NOMO-1 treated with dmso at 0.1 percent for 144 hours (cell line): ENCODE measurements at regions not wholly inside any gene's neighbourhood (a gene's known extent, or its start where the extent isn't known, plus 50 kb on each side); places are given as distances from the start of the nearest gene placed in this dataset.

ENCODE experiments used
- DNase-seq: peaks from one replicate; lab custom pipeline; 2025; ENCODE audit not compliant: unreplicated experiment; lab: John Stamatoyannopoulos, UW

DNA sequence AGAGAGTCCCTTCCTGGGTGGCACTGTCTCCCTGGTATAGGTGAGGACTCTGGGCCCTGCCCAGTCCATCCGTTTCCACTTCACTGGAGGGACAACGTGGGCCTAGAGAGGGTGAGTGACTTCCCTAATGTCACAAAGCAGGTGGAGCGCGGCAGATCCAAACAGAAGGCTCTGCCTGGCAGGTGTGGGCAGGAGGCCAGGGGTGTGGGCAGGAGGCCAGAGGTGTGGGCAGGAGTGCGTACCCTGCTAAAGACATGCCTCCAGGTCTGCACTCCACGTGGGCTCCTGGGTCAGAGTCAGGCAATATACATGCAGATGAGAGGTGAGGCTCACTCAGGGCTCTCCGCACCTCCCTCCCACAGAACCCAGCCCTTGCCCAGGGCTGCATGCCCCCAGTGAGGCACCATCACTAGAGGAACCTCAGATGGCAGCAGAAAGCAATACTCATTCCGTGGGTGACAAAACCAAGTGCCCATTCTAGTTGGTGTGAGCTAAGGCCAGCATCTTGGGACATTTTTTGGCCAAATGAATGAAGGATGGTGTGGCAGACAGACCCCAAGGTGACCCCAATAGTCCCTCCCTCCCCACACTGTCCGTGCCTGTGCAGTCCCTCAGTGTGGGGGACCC lies 271.6 kb upstream of the RTL1 start:
- DNase-seq, result no peak

DNA sequence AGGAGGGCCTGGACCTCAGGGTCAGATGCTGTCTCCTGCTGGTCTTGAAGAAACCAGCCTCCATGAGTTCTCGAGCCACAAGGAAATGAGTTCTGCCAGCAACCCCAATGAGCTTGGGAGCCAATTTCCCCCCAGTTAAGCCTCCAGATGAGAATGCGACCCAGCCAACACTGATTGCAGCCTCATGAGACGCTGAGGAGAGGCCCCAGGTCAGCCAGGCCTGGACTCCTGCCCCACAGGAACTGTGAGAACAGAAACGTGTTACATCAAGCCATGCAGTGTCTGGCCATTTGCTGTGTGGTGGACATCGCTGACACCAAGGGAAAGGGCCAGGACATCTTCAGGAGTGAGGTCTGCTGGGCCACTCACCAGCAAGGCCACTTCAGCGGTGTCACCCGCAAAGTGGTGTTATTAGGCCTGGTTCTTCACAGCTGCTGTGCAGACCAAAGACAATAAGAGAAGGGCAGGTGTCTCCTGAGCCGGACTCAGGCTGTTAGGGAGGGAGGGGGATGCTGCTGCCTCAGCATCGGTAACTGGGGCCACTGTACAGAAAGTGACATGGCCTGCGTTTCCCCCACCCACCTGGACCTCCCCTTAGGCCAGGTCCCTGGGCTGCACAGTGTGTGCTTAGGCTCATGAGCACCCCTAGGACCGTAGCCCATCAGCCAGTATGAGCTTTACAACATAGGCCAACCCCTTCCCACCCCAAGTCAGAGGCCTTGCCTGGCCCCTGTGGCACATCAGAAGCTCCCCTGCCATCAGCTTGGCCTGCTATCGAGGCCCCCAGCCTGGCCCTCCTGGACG lies 272.4 kb upstream of the RTL1 start:
- no peak for DNase-seq

- no peak for DNase-seq
These were observed 273.1 kb upstream of the RTL1 start for GRCh38 chr14:101176535-101177205.

GRCh38 chr14:101177301-101177971 lies 273.9 kb upstream of the RTL1 start:
- no peak for DNase-seq

DNA sequence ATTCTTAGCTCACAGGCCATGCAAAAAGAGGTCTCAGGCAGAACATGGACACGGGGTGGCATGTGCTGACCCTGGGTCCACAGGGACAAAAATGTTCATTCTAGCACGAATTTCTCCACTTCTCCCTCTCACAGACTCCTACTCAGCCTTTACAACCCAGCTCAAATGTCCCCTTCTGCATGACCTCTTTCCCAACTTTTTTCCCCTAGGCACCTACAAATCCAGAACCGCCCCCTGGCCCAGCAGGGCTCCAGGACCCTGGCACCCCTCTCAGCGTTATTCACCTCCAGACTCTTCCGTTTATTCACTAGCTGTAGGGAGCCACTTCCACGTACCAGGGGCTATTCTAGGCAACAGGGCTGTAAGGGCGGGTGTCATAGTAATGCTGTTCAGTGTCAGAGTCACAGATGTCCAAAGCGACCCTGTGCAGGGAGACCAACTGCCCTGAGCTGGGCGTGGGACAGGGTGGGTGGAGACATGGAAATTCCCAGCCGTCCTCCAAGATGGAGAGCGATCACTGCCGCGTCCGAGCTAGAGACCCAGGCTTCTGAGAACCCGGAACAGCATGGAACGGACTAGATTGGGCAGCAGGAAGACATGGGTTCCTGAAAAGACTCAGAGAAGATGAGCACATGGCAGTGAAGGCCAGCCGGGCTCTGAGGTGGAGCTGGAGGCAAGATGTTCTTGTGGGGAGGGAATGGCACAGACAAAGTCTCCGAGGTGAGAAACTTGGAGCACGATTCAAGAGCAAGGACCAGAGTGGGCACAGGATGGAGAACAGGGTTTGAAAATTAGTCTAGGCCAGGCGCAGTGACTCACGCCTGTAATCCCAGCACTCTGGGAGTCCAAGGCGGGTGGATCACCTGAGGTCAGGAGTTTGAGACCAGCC lies 274.9 kb upstream of the RTL1 start:
- no peak for DNase-seq

- no peak for DNase-seq
These were observed 276.2 kb upstream of the RTL1 start for GRCh38 chr14:101179691-101180211.

GRCh38 chr14:101181446-101182313 lies 278.2 kb upstream of the RTL1 start:
- DNase-seq, result no peak

DNA sequence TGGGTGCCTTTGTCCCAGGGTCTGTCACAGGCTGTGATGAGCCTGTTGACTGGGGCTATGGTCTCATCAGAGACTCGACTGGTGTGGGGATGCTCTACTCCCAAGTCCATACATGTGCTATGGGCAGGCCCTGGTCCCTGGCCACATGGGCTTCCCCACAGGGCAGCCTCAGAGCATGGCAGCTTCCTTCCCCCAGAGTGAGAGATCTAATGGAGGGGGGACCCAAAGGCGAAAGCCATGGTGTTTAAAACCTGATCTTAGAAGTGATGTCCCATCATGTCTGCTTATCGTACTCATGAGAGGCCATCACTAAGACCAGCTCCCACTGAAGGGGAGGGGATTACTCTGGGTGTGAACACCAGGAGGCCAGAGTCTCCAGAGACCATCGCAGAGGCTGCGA lies 279.0 kb upstream of the RTL1 start:
- DNase-seq, result no peak

DNA sequence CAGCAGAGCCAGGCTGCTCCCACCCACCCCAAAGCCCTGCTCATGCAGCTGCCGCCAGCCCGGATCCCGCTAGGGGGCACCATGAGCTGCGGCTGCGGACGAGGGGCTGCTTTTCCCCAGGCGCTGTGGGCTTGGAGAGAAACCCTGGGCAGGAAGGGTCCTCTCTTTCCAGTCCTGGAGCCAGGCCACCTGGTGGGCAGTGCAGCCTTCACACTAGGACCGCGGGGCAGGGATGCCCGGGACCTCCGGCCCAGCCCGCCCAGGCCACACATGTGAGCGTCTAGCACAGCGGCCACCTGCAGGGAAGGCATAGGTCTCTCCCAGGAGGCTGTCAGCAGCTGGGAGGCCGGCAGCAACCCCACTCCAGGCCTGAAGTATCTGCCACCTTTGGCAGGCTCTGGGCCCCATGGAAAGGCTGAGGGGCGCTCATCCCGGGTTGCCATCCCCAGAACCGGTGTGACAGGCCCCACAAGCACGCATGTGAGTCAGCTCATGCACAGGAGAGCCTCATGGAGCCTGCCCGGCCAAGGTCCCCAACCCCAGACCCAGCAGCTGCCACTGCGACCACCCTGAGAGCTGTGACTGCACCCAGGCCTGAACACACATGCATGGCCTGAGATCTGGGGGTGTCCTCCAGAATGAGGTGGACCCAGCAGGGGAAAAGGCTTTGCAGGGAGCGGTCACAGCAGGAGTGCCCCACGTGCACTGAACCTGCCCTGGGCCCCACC lies 280.0 kb upstream of the RTL1 start:
- DNase-seq, result no peak

GRCh38 chr14:101184104-101184455 lies 280.6 kb upstream of the RTL1 start:
- no peak for DNase-seq

GRCh38 chr14:101184572-101184971 lies 281.1 kb upstream of the RTL1 start:
- DNase-seq, result no peak

- no peak for DNase-seq
These were observed 281.7 kb upstream of the RTL1 start for GRCh38 chr14:101185073-101185835.

DNA sequence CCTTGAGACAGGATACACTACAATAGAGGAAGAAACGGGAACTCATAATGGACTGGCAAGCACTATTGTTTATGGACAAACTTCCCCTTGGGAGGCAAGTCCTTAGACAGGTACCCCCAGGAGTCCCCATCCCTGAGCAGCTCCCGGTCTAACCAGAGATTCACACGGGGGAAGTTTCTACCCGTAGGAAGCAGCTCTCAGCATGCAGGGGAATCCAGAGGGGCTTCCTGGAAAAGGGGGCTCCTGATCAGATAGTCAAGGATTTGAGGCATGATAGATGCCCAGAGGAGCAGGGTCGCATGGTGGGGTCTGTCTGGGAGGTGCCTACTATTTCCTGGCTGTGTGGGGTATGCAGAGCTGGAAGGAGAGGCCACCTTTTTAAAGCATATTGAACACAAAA lies 282.4 kb upstream of the RTL1 start:
- no peak for DNase-seq

- no peak for DNase-seq
These were observed 283.0 kb upstream of the RTL1 start for GRCh38 chr14:101186544-101186943.

DNA sequence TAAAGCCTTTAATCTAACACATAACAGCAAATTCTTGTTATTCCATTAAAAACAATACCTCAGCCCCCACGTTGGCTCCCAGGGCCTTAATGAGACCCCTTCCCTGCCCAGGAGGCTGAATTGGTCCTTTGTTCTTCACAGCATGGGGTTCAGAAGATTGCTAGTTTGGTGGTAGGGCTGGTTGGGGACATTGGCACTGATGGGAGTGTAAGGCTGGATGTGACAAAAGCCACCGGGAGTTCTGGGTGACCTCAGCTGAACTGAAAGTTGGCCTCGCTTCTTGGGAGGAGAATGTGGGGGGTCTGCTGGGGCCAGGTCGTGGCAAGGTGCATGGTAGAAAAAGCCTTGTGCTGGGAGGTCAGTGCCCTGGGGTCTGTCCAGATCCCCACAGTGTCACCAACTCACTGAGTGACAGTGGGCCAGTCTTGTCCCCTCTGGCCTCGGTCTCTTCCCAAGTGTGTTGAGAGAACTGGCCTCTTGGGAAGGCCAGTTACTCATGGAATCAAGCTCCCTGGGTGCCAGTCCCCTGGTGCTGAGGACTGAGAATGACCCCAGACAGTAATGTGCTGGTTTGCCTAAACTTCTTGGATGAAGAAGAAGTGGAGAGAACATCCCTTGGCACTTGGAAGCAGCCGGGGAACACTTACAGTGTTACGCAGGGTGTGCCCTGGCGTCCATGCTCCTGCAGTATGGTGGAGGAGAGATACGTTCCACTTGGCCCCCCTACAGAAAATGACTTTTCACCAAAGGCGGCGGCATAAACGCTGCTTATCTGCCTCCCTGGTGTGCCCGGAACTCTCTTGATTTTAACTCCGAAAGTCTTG lies 283.7 kb upstream of the RTL1 start:
- no peak for DNase-seq

DNA sequence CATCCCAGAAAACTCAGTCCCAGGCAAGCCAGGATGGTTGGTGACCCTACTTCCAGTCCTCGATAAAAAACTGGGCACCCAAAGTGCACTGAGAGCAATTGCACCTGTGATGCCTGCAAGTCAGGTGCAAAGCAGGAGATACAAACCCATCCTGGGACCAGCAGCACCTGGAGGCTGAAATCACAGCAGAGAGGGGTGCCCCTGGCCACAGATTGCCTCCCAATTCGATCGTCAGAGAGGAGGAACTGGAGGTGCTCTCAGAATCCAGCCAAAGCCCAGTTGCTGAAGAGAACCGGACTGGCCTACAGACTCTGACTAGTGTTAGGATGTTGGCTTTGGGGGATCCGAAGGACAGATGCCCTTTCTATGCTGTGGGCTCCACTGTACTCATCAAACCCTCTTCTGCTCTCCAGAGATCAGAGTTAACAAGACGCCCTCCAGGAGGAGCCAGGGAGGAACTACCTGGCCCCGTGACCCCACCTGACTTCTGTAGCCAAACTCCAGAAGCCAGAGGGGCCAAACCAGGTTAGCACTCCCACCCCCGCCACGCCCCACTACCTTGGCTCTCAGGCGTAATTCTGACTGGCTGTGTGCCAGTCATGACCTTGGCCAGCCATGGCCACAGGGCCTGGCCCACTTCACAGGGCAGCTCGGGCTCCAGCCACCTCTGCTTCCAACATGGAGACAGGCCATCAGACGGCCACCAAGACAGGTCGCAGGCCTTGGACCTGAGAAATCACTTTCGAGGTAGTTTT lies 284.5 kb upstream of the RTL1 start:
- DNase-seq, result no peak

- no peak for DNase-seq
These were observed 285.0 kb upstream of the RTL1 start for GRCh38 chr14:101188571-101188915.
